Activated naive CD4-positive, alpha-beta T cell treated with anti-CD3 and anti-CD28 coated beads, Interleukin-2, amount 50 U/mL, for 24 hours (primary cell): ENCODE measurements at regions not wholly inside any gene's neighbourhood (a gene's known extent, or its start where the extent isn't known, plus 50 kb on each side); places are given as distances from the start of the nearest gene placed in this dataset.

Experiments used
- H3K27ac Mint-ChIP-seq: one replicate; pipeline ENCODE4 v1.8.0; 2021; ENCODE audit warnings: mild to moderate bottlenecking, mixed read lengths
- H3K27me3 Mint-ChIP-seq: one replicate; pipeline ENCODE4 v1.8.0; 2021; ENCODE audit warnings: mixed read lengths
- H3K36me3 Mint-ChIP-seq: one replicate; pipeline ENCODE4 v1.8.0; 2021; ENCODE audit warnings: mixed read lengths
- H3K4me1 Mint-ChIP-seq: one replicate; pipeline ENCODE4 v1.8.0; 2021; ENCODE audit warnings: mixed read lengths
- H3K4me3 Mint-ChIP-seq: one replicate; pipeline ENCODE4 v1.8.0; 2021; ENCODE audit warnings: mild to moderate bottlenecking, mixed read lengths
- H3K9me3 Mint-ChIP-seq: one replicate; pipeline ENCODE4 v1.8.0; 2021; ENCODE audit warnings: mixed read lengths

- no peak overlapping the region for H3K4me3 Mint-ChIP-seq
- H3K4me1 Mint-ChIP-seq = no peaks in the 10 kb centered on the region
- no peaks in the 10 kb centered on the region for H3K36me3 Mint-ChIP-seq
- H3K9me3 Mint-ChIP-seq = no peaks in the 10 kb centered on the region
- H3K27me3 Mint-ChIP-seq = no peaks in the 10 kb centered on the region
- H3K27ac Mint-ChIP-seq = no peak overlapping the region
Measured at GRCh38 chr6:95519228-95520037, 57.9 kb upstream of the MANEA start.

DNA sequence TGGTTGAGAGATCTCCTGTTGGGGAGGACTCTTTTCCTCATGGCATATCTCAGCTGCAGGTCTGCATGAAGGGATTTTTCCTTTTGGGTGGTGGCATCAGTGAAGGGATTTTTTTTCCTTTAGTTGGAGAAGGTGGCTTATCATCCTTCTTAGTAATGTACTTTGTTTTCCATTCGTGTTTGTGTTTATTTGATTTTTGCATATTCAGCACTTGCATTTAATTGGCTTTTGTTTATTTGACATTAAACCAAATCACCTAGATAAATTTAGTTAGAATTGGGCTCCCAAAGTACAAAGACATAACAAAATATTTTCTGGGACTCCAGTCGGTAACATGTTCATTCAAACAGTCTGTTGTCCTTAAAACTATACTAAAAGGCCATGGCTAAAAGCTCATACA is 56.2 kb upstream of the MANEA start:
- Mint-ChIP-seq H3K27me3 (peaks cover 2% of the 10 kb centered on the region), H3K4me1 (no peaks in the 10 kb centered on the region), H3K36me3 (peaks cover 1% of the 10 kb centered on the region), H3K4me3 (no peak overlapping the region), H3K27ac (no peak overlapping the region), H3K9me3 (no peaks in the 10 kb centered on the region)
